Hepatic stellate cell (primary cell): ENCODE measurements at regions not wholly inside any gene's neighbourhood (a gene's known extent, or its start where the extent isn't known, plus 50 kb on each side); places are given as distances from the start of the nearest gene placed in this dataset.

Source experiments
- DNase-seq: peaks from one replicate; pipeline ENCODE4 v3.0.0; 2011; ENCODE audit warnings: low spot score

- no peak for DNase-seq
Measured at GRCh38 chr3:127483902-127484591, 106.5 kb downstream of the TPRA1 start.

DNA sequence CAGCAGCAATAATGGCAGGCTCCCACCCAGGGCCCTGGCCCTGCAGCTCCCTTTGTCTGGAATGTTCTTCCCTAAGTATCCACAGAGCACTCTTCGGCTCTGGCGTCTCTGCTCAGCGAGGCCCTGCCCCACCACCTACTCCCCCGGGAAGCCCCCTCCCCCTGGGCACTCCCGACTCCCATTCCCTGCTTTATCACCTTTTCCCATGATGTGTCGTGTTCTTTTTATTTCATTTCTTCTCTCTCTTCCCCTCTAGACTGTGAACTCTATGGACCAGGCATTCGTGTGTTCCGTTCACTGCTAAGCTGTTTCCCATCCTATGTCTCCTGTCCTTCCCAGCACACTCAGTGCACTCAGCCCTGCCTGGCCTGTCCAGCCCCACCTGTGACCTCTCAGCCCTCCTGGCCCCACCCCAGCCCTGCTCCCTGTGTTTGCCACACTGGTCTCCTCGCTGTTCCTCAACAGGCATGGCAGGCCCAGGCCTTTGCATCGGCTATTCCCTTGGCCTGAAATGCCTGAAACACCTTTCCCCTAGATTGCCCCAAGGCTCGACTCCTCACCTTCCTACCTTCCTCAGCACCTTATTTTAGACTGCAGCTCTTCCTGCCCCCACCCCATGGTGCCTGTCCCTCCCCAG, 107.4 kb downstream of the TPRA1 start:
- DNase-seq, result no peak

- DNase-seq, result no peak
Measured at GRCh38 chr3:127482216-127483004, 108.1 kb downstream of the TPRA1 start.

GRCh38 chr3:127480196-127480954, 110.2 kb downstream of the TPRA1 start:
- no peak for DNase-seq

- DNase-seq, result no peak
Measured at GRCh38 chr3:127479449-127479848, 111.1 kb downstream of the TPRA1 start.

- no peak for DNase-seq
Measured at GRCh38 chr3:127478922-127479321, 111.6 kb downstream of the TPRA1 start.

GRCh38 chr3:127477396-127477795, 113.1 kb downstream of the TPRA1 start:
- DNase-seq, result no peak

GRCh38 chr3:127476936-127477335, 113.6 kb downstream of the TPRA1 start:
- no peak for DNase-seq

DNA sequence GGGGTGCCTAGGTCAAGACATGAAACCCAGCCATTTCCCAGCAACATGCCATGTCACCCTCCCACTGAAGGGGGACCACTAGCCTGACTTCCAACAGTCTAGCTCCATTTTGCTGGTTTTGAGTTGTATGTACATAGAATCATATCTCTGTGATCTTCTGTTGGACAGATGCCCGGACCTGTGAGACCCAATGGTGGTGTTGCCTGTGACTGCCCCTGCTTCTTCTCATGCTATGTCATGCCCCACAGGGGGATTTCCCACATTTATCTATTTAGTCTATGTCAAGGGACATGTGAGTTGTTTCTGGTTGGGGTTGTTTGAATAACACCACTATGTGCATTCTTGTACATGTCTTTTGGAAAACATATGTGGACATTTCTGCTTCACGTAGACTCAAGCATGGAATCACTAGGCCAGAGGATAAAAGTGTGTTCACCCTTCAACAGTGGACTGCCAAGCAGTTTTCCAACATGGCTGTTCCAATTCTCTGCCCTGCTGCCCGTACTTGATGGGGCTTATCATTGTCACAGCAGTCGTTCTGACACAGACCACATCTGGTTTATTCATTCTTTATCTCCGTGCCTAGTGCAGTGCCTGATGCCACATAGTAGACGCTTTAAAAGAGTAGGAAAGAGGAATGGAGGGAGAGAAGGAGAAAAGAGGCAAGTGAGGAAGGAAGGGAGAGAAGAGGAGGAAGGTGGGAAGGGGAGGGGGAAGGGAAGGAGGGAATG, 114.4 kb downstream of the TPRA1 start:
- no peak for DNase-seq

- no peak for DNase-seq
Measured at GRCh38 chr3:127475391-127475790, 115.1 kb downstream of the TPRA1 start.

DNA sequence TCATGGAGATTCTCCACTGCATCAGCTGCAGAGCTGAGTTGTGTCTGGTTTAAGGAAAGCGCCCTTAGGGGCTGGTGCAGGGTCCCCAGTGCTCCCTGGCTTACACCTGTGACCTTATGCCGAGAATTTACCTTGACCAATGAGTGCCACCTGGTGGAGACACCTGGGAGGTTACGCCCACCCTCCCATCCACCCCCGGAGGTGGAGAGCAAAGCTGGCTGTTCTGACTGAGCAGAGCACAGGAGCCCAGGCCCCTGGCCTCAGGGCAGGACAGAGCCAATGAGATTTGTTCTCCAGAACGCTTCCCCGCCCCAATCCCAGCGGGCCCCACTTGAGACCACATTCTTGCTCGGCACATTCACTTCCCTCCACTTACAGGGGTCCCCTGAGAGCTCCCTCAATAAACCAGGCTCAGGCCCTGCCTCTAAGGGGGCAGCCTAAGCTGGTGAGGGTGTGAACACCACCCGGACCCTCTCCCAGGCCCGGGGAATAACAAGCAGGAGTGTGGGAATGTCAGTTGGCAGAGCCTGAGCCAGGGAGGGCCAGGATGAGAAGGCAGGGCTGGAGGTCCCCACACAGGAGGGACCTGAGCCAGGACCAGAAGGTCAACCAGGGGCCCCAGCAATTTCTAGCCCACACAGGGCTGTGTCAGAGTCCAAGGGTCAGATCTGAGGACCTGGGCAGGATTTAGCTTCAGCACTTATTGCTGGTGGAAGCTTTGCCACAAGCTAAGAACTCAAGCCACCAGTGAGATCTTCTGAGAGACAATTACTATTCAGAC, 117.1 kb downstream of the TPRA1 start:
- DNase-seq, result no peak

- no peak for DNase-seq
Measured at GRCh38 chr3:127472506-127472905, 118.0 kb downstream of the TPRA1 start.

DNA sequence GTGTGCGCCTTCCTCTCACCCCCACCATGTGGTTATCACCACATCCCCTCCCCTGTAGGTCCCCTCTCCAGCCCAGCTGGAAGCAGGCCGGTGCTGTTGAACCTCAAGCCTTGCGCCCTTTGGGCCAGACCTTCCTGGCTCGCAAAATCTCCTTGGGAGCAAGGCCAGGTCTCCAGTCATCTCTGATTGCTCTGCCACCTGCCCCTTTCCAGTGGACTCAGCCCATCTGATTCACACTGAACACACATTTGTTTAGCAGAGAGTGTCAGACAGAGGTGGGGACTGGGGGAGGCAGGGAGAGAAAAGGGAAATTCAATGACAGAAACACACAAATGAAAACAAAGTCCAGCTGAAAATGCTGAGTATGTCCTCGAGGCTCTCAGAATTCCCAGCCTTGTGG, 119.4 kb downstream of the TPRA1 start:
- no peak for DNase-seq

GRCh38 chr3:127469760-127470159, 120.8 kb downstream of the TPRA1 start:
- DNase-seq, result no peak

GRCh38 chr3:127467391-127467790, 123.1 kb downstream of the TPRA1 start:
- DNase-seq, result no peak

DNA sequence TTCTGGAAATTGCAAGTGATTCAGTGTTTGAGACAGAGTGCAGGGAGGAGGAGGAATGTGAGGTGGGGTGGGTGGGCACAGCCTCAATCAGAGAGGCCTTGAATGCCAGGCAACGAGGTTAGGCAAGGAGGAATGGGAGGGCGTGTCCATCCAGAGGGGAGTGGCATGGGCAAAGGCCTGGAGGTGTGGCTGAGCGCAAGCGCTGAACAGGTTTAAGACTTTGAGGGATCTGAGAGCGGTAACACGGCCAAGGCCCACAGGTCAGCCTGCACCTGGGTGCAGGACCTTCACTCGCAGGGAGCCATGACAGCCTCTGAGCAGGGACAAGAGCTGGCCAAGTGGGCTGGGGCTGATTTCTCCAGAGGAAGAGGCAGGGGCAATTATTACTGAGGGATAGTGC, 125.9 kb downstream of the TPRA1 start:
- DNase-seq, result no peak

DNA sequence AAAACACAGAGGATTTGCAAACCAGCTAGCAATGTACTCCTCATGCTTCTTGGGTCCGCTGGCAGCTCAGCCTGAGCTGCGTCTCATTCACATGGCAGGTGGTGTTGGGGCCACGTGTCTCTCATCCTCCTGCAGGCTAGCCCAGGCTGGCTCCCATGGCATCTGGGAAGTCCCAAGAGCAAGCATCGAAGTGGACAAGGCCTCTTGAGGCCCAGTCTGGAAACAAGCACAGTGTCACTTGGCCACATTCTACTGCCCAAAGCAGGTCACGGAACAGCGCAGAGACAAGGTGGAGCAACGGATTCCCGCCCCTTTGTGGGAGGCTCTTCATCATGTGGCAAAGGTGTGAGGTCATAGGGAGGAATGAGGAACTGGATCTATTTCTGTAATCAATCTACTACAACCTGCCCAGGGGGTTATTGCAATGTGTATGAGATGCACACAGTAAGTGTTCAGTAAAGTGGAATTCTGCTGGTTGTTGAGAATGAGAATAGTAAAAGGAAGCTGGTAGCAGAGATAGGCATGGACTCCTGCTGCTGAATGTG, 128.3 kb downstream of the TPRA1 start:
- no peak for DNase-seq

GRCh38 chr3:127461286-127461910, 129.1 kb downstream of the TPRA1 start:
- no peak for DNase-seq

DNA sequence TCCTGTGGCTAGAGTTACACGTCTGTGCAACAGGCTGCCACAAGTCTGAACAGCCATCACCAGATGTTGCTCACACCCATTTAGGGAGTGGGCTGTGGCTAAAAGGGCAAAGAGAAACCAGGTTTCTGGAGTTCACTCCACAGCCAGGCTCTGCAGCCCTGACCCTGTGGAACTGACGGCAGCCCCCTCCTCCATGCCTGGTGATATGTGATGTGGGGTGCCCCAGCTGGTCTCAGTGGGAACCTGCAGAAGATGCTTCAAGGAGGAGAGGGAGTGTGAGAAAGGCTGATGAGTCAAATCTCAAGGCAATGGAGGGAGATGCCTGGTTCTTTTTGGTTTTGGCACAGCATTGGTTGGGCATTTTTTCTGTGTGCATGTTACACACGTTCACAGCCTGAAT, 130.6 kb downstream of the TPRA1 start:
- DNase-seq, result no peak
